NCI-H1694 (cell line): ENCODE measurements at regions not wholly inside any gene's neighbourhood (a gene's known extent, or its start where the extent isn't known, plus 50 kb on each side); places are given as distances from the start of the nearest gene placed in this dataset.

ENCODE experiments used
- DNase-seq: peaks from one replicate; lab custom pipeline; 2025; lab: John Stamatoyannopoulos, UW

DNA sequence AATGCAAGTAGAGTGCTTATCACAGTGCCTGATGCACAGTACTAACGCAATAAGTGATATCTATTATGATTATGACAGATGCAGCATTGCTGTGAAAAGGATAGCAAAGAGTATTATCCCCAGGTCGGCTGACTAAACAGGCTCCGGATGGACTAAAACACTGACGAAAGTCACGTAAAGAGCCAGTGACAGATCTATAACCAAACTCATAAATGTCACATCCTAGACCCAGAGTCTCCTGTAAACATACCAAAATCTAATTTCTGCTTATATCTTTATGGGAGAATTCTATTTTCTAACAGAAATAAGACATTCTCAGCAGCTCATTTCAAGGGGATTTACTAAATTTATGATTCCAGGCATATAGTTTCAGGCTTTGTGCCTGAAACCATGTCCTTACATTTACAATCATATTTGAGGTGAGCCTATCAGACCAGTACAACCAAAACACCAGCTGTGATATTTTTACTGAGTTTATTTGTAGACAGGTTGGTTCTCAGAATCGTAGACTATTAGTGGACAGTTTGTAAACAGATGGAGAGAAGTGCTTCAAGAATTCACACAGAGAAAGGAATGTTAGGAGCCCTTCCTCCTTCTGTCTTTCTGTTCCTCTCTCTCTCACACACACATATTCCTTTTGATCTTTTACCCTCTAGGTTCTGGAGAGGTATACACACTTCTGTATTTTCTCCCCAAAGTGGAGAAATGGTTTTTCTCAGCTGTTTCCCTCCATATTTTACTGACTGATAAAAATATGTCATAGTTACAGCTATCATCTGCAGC, 52.4 kb upstream of the WDR26 start:
- no peak for DNase-seq

DNA sequence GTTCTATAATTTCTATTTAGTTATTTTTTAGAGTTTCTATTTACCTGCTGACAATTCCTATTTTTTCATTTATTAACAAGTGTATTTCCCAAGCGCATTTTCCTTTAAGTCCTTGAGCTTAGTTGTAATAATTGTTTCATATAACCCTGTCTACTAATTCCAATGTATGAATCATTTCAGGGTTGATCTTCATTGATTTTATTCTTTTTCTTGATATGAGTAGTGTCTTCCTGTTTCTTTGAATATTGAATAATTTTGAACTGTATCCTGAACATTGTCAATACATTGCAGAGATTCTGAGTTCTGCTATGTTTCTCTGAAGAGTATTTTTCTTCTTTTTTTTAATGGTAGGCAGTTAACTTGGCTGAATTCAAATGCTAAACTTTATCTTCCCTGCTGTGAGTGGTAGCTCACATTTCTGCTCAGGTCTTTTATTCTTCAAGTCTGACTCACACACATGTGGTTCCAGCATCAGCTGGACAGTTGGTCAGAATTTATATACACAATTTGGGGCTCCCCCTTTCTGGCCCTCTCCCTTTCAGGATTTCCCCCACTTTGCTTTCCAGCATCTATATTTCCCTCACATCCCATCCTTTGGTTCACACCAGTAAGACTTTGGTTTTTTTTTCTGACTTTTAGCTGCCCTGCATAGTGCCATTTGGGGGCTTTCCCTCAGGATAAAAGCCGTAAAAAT, 54.4 kb upstream of the WDR26 start:
- no peak for DNase-seq

DNA sequence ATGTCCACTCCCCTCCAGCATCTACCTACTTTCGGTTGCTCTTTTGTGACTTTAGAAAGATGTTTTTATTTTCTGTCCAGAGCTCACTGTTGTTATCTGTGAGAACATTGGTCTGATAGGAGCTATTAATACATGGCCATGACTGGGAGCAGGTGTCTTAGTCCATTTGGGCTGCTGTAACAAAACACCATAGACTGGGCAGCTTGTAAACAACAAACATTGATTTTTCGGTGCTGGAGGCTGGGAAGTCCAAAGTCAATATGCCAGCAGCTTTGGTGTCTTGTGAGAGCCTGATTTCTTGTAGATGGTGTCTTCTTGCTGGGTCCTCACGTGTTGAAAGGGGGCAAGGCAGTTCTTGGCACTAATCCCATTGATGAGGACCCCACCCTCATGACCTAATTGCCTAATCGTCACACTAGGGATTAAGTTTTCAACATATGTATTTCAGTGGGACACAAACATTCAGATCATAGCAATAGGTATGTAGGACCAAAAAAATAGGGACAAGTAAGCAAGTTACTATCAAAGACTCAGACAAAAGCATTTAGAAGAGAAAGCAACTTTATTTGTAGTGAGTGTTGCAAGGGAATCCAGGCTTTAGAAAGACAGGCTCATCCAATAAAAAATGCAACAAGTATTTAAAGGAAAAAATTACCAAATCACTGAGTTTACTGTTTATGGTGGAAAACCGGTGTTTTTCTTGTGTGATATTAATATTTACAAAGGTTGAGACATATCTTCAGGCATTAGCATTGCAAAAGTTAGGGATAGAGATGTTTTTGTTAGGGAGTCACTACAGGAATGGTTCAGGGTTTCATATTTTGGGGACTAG, 55.2 kb upstream of the WDR26 start:
- no peak for DNase-seq

DNA sequence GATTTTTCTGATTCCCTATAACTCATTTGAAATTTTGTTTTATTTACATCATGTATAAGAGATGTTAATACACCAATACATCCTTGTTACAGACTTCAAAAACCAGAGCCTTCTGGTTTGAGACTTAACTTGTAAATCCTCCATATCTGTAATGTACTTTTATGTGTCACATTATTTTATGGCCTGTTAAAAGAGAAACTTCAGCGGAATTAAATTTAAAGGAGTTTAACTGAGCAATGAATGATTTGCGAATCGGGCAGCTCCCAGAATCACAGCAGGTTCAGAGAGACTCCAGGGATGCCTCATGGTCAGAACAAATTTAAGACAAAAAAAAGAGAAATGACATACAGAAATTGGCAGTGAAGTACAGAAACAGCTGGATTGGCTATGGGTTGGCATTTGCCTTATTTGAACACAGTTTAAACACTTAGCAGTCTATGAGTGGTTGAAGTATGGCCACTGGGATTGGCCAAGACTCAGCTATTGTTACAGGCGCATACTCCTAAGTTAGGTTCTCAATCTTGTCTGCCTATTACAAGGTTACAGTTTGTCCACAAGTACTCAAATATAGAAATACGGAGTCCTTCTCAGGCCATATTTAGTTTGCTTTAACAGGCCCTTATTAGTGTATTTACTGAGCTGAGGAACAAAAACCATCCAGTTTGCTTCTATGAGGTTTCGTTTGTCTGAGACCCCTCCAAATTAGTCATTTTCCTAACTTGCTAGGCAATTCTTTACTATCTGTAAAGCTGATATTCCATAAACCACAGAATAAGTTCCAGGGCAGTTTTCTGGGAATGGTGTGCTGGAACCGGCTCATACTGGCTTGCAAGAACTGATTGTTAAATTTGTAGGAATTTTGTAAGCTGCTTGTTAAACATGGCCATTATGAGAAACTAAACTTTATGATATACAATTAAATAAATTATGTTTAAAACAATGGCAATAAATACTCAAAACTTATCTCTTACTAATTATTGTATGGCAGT, 56.2 kb upstream of the WDR26 start:
- DNase-seq, result no peak

DNA sequence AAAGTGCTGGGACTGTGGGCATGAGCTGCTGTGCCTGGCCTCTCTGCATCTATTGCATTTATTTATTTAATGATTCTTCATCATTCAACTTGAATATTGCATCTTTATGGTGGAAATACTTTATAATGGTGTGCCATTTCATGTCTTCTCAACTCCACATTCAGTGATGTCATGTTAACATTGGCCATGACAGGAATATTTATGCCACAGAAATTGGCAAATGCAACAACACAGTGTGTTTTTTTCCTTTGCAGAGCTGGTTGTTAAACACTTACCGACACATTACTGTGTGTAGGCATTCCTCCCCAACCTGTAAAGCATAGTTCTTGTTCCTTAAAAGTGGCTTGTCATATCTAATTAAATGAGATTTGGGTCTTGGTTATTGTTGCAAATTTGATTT, 57.4 kb upstream of the WDR26 start:
- DNase-seq, result no peak

DNA sequence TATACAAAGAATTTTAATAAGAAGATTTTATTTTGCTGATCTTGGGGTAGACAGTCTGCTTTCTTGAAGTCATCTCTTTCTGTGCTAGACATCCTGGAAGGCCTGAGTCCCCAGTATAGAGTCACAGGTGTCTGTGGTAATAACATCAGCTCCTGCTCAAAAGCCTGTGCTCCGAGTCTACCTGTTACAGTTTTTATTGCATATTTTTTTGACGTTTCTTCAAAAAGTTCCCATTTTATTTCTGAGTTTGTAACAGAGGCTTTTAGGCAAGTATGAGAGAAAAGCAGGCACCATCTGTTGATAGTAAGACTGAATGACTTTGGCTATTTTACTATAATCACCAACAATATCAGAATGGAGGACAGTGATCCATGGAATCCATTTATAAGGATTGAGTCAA, 58.0 kb upstream of the WDR26 start:
- no peak for DNase-seq

DNA sequence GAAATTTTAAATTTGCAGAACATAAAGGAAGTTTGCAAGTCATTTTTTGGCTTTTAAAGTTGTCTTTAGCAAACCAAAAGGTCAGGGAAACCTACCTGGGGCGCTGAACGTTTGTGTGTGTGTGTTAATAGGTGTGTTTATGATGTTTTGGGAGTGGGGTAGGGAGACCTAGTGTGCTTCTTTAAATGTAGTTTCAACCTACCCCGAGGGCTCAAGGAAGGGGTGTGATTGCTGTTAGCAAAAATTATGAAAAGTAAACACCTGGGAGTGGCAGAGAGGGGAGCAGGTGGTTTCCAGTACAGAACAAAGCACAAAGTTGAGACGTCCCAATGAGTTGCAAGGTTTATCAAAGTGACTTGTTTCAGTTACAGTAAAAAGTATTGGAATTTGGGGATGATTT, 58.7 kb upstream of the WDR26 start:
- DNase-seq, result no peak

DNA sequence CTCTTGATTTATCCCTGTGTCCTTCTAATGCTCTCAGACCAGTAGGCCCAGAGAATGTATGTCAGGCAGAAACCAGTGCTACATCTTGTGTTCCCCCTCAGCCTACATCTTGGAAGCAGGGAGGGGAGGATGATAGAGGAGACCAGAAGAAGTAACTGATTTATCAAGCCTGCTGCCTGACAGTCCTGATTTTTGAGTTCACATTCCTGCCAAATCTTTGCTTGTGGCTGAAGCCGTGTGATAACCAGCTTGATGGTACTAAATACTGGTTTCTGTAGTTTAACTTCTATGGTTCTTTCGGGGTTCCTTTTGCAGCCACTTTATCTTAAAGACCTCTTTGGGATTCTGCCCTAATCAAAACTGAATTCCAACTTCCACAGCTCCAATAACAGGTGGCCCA, 59.7 kb upstream of the WDR26 start:
- no peak for DNase-seq

DNA sequence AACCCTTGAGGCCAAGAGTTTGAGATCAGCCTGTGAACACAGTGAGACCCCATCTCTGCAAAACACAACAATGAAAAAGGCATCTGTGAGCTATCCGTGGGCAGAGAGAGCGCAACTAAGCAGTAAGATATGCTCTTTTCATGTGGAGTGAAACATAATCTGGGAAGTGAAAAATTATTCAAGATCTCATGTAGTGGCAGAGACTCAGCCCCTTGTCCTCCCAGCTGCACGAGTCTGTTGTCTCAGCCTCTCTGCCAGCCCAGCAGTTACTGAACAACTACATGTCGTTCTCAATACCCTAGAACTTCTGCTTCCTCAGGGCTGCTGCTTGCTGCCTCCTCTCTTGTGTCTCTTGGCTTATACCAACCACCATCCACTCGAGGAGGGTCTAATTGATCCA, 61.3 kb upstream of the WDR26 start:
- no peak for DNase-seq

DNA sequence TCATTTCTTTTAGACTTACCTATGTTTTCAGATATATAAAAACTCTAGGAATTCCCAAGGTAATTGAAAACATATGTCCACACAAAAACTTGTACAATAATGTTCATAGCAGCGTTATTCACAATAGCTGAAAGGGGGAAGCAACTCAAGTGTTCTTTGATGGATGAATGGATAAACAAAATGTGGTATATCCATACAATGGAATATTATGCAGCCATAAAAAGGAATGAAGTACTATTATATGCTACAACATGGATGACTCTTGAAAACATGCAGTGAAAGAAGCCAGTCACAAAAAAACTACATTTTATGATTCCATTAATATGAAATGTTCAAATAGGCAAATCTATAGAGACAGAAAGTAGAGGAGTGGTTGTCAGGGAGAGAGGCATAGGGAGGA, 62.2 kb upstream of the WDR26 start:
- DNase-seq, result no peak

DNA sequence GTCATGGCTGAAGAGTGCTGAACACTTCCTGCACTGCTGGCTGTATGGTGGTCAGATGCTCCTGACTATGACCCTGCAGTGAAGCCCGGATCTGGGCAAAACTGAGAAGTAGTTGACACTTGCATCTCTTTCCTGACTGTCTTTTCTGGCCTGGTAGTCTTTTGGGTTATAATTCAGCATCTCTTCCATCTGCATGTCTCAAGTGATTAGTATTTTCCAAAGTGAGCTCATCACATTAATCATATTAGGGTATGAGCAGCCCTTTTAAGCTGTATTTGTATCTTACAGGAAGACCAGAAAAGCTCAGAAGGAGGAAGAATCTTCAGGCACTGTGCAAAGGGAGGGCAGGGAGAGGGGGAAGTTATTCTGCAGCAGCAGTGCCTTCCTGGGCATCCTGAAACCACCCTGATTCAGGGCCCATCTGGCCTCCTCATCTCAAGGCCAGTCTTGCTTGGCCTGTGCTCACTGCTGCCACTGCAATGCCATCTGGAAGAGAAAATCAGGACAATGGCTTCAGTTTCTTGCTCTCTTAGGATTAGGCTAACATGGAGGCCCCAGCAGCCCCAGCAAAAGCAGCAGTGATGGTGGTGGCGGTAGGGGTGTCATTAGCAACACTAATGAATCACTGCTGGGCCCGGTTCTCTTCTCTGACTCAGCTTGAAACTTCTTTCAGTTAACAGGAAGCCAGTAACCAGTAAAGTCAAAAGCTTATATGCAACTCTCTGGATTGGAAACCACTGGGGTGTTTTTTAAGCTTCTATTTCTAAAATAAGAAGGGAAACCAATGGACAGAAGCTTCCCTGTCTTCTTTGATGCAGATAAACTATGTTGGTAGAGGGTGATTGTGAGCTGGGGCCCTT, 63.3 kb upstream of the WDR26 start:
- DNase-seq, result peak; percentile 28

DNA sequence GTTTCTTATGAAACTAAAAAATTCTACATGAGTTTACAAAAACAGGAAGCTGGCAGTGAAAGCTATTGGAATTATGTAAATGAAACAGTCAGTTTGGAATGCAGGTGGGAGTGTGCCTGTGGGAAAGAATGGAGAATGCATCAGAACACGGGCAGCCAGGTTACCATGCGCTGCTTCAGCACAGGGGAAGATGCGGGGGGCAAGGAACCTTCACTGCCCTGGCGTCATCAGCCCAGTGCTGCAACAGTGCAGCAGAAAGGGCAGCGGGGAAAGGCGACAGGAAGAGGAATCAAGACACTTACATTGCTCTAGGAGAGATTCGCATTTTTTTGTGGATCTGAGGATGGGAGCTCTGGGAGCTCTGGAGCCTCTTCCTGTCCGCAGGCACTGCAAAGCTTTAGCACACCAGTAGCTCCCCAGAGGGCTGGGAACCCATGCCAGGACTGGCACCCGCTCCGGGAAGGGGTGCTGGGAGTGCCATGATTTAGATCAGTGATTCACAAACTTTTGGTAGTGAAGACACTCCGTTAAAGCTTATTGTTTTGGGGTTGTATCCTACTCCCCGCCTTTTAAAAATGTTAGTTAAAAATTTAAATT, 64.1 kb upstream of the WDR26 start:
- no peak for DNase-seq

DNA sequence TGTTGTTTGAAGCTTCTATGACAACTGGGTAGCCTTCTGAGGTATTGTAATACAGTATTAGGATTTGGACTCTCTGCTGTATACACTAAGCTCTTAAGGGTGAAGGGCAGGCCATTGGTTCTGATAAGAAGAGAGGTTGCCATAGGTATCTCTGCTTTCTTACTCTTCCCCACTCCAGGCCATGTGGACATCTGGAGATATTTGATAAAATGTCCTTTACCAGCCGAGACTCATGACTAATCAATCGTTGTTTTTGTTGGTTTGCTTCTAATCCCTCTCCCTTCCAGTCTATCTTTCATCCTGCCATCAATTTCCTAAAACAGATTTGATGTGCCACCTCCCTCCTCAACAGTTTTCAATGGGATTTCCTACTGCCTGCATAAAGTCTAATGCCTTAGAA, 64.6 kb upstream of the WDR26 start:
- no peak for DNase-seq

DNA sequence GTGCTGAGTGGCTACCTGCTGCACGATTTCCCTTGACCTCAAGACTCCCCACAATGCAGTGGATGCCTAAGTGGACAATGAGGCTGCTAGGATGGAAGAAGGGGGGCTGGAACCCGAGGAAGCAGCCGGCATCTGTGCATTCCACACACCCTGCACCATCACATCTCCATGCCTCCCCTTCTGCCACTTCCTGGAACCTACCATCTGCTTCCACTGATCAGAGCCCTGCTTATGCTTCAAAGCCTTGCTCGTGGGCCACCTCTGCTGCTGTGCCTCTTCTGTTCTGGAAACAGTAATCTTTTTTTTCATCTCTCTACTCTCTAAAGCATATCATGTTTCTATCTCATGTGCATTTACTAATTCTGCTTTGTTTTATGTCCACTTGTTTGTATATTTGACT, 66.2 kb upstream of the WDR26 start:
- peak; percentile 90 for DNase-seq

DNA sequence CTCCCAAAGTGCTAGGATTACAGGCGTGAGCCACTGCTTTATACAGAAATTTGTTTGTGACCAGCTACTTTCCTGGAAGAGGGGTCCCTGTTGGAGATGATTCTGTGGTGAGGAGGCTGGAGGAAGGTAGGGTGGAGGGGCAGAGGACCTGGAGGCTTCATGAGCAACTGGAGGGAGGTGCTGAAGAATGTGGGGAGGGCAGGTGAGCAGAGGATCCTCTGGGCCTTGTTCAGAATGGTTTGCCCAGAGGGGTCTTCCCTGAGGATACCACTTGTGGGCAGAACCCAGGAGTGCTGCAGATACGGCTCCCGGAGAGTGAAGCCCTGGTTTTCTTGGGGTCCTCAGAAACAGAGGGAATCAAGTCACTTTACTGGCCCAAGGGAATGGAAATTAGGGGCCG, 67.2 kb upstream of the WDR26 start:
- DNase-seq, result no peak

DNA sequence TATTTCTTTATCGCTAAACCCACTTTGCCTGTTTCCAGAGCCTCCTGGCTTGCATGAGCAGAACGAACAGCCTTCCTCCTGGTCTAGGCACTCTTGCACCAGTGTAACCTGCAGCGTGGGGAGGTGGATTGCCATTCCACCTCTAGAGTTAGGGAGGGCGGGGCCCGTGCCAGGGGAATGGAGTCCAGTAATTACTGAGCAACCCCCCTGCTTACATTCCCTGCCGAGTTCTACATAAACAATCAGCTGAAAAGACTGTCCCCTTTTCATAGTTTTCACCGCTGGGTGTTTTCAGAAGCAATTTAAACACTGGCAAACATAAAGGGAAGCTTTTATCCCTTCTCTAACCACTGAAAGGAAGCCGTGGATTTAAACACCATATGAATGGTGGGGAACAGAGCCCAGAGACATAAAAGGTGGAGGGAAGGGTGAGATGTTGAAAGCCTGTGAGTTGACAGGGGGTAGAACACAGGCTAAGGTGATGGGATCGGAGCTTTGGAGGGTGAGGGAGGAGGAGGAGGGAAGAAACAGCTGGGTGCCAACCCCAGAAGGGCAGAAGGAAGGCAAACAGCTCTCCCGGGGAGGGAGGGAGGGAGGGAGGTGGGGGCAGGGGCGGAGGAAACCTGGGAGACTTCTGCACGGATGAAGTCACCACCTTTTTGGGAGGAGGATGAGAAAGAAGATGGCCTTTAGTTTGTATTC, 68.0 kb upstream of the WDR26 start:
- peak; percentile 75 for DNase-seq

DNA sequence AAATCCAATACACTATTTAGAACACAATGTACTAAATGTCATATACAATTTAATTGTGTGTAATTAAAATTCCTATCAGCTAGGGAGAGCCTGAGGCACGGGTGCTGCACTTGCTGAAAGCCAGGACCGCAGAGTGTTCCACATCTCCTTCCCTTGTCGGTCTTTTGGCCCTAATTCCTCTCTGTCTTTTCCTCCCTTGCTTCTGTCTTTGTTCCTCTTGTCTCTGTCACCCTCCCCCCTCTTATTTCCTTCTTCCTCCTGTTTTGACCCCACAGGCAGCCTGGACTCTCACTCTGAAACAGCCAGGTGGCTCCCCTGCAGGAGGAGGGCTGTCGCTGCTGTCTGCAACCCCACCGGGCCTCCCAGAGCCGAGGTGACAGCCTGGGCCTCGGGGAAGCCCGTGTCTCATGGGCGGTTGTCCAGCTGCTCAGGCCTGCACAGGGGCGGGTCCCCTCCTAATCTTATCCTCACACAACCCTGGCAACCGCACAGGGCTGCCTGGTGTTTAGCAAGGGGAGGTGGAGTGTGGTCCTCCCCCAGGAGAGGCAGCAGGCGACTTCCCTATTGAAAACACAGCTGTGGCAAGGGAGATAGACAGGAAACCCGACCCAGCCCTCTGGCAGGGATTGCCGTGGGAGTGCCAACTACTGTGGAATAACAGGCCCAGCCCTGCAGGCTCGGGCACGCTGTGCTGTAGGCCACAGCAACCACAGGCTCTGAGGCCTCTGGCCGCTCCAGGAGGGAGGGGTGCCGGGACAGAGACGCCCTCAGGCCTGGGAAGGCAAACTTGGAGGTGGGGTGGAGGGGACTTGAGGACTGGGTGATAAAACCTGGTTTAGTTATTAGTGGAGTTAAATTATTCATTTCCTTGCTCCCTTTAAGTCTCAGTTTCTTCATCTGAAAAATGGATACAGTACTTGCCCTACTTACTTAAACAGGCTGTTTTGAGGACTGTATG, 68.8 kb upstream of the WDR26 start:
- peak; percentile 98 for DNase-seq

DNA sequence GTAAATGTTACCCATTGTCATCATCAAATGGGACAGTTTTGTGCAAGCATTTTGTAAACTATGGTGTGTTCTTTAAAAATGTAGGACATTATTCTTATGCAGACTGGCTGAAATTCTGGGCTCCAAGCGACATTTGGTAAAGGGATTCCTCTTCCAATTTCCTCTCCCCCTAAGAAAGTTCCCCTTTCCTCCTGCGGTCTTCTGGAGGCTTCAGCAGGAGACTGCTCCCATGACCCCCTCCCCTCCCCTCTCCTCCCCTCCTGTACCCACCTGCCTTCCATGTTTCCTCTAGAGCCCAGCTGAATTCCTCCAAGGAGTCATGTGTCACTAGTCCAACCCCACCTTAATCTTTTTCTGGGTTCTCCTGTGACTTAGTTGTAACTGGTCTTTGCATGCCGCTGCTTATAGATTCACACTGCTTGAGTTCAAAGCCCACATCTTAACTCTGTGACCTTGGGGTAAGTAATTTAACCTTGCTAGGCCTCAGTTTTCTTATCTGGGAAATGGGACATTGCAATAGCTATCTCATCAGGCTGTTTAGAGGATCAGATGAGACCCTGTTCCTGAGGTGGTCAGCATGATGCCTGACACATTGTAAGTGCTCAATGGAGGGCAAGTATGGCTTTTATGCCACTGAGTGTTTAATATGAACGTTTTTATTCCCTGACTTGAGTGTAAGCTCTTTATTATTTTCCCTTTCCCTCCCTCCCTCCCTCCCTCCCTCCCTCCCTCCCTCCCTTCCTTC, 69.9 kb upstream of the WDR26 start:
- DNase-seq, result no peak
